ENCODE measurements at regions not wholly inside any gene's neighbourhood (a gene's known extent, or its start where the extent isn't known, plus 50 kb on each side); places are given as distances from the start of the nearest gene placed in this dataset.

DNA sequence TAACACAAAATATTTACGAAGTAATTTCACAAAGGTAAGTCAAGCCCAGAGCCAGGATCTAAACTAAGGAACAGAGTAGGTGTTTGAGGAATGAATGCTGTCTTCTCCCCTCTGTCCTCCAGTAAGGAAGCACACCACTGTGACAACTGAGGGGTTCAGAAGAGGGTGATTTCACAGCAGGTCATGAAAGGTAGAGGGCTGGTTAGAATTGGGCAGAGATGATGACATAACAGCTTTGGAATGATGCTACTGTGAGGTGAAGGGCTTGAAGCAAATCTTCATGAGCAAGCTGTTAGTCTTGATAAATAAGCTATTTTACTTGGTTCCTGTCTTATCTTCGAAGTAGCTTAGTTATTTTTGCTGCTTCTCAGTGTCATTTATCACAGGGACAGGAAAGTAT, 498.6 kb downstream of the FGF9 start:
- no peak for ATAC-seq (replicated peaks in 6 of 8)
- Histone ChIP-seq H3K4me1 (replicated peaks in 1 of 2) (no peaks in the 10 kb centered on the region), H3K27ac (no peak overlapping the region), H3K4me3 (no peak overlapping the region)
- in situ Hi-C loops (cut with MboI; ENCODE audit: low pct_unique_long_range_greater_than_20kb in 2 of 9, low sequenced_read_pairs in 9 of 9, unreplicated experiment in 9 of 9) = no loop called here
- 0 to 100% (median 83%) methylated on average over 1 to 2 of the region's 2 CpGs; no CpG with 5 or more reads in 1 of the 10 experiments for WGBS, 10 experiments

DNA sequence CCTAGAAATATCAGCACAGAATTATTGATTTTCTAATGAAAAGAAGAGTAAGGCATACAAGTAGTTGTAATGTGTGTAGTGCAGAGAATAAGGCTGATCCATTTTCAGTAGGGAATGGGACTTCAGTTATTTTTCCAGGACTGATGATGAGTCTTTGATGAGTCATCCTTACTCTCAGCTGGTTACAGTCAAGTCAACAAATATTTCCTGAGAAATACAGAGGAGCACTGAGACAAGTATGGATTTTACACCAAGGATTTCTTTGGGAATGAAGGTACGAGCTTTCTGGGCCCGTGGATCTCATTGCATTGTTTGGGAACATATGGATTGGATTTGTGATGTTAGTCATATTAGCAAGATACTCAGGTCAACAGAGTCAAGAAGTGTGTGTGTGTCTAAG, 502.7 kb downstream of the FGF9 start:
- peak in 5 of 8 experiments; percentile 68 to 82 (median 72) for ATAC-seq (replicated peaks in 6 of 8)
- H3K4me3 ChIP-seq = no peak overlapping the region
- H3K4me1 ChIP-seq (replicated peaks in 1 of 2) = no peaks in the 10 kb centered on the region
- in situ Hi-C loops (cut with MboI; ENCODE audit: low pct_unique_long_range_greater_than_20kb in 2 of 9, low sequenced_read_pairs in 9 of 9, unreplicated experiment in 9 of 9) = no loop called here
- WGBS, 10 experiments = 11 to 87% (median 82%) methylated on average over 1 to 2 of the region's 2 CpGs; no CpG with 5 or more reads in 5 of the 10 experiments
- H3K27ac ChIP-seq = no peak overlapping the region

DNA sequence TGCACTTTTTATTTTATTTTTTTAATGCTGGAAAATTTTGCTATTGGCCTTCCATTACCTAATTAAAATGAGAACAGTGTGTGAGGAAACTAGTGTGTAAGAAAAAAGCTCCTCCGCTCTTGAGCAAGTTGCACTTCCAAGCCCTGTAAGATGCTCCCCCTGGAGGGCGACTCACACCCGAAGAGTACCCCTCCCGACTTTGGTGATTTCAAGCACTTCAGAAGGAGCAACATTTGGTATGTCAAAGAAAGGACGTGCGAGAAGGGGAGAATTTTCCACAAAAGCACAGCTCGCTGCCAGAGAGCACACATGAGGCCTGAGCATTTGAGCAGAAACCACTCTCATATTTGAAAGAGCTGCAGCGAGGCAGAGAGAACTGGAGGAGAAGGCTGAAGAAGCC, 504.4 kb downstream of the FGF9 start:
- H3K4me1 ChIP-seq (replicated peaks in 1 of 2) = no peaks in the 10 kb centered on the region
- WGBS, 10 experiments = 5 to 100% (median 74%) methylated on average over 1 to 8 of the region's 8 CpGs; no CpG with 5 or more reads in 2 of the 10 experiments
- H3K4me3 ChIP-seq = no peak overlapping the region
- no peak overlapping the region for H3K27ac ChIP-seq
- in situ Hi-C loops (cut with MboI; ENCODE audit: low pct_unique_long_range_greater_than_20kb in 2 of 9, low sequenced_read_pairs in 9 of 9, unreplicated experiment in 9 of 9) = no loop called here
- no peak for ATAC-seq (replicated peaks in 6 of 8)

DNA sequence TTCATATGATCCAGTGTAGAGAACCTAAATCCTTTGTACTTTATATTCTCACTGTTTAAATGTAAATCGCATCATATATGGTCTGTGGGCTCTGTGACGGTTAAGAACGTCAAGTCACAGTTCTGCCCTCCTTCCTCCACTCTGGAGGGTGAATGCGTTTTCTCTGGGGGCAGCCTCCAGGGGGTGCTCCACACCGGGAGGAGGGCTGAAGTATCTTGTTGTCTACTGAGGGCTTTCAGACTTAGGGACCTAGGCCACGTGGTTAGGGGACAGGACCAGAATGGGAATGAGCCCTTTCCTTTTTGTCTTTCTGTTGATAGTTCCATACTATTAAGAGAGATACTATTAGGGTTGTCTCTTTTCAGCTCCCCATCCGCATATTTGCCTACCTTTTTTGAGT, 504.9 kb downstream of the FGF9 start:
- no peak overlapping the region for H3K4me3 ChIP-seq
- H3K4me1 ChIP-seq (replicated peaks in 1 of 2) = no peaks in the 10 kb centered on the region
- WGBS, 10 experiments = 14 to 100% (median 89%) methylated on average over 1 to 6 of the region's 7 CpGs; no CpG with 5 or more reads in 1 of the 10 experiments
- ATAC-seq (replicated peaks in 6 of 8) = no peak
- no peak overlapping the region for H3K27ac ChIP-seq
- in situ Hi-C loops (cut with MboI; ENCODE audit: low pct_unique_long_range_greater_than_20kb in 2 of 9, low sequenced_read_pairs in 9 of 9, unreplicated experiment in 9 of 9) = no loop called here

DNA sequence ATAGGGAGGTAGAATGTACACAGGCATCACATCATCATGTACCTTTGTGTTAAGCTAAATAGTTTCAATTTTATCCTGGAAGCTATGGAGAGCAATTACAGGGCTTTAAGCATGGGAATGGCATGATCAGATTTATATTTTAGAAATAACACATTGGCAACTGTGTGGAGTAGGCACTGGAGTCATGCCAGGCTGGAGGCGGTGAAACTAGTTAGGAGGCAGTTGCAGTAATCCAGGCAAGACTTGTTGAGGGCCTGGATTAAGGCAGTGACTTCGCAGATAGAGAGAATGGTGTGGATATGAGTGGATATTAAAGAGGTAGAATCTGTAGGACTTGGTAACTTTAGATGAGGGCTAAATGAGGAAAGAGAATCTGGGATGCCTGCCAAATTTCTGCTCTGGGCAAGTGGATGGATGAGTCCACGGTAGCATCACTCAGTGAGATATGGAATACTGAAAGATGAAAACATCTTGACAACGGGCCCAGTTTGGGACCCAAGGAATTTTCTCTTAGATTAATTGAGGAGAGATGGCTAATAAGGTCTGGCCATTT, 506.2 kb downstream of the FGF9 start:
- Histone ChIP-seq H3K4me3 (no peak overlapping the region), H3K27ac (no peak overlapping the region), H3K4me1 (replicated peaks in 1 of 2) (no peaks in the 10 kb centered on the region)
- ATAC-seq (replicated peaks in 6 of 8) = no peak
- in situ Hi-C loops (cut with MboI; ENCODE audit: low pct_unique_long_range_greater_than_20kb in 2 of 9, low sequenced_read_pairs in 9 of 9, unreplicated experiment in 9 of 9) = no loop called here
- whole genome bisulfite sequencing, 10 experiments = 12 to 100% (median 65%) methylated on average over 1 to 4 of the region's 4 CpGs; no CpG with 5 or more reads in 2 of the 10 experiments

DNA sequence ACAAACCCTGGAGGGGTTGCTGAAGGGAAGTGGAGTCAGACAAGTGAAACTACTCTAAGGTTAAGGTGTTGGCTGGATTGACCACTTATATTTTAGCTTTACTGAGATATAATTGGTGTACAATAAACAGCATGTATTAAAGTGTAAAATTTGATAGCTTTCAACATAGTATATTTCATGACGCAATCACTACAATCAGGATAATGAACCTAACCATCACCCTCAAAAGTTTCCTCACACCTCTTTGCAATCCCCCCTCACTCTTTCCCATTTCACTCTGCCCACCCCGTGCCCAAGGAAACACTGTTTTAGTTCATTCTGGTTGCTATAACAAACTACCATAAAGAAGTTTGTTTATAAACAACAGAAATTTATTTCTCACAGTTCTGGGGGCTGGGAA, 508.0 kb downstream of the FGF9 start:
- no peak for ATAC-seq (replicated peaks in 6 of 8)
- H3K27ac ChIP-seq = no peak overlapping the region
- in situ Hi-C loops (cut with MboI; ENCODE audit: low pct_unique_long_range_greater_than_20kb in 2 of 9, low sequenced_read_pairs in 9 of 9, unreplicated experiment in 9 of 9) = no loop called here
- H3K4me1 ChIP-seq (replicated peaks in 1 of 2) = no peaks in the 10 kb centered on the region
- 25 to 100% (median 83%) methylated on average over 1 to 2 of the region's 2 CpGs; no CpG with 5 or more reads in 2 of the 10 experiments for WGBS, 10 experiments
- no peak overlapping the region for H3K4me3 ChIP-seq

DNA sequence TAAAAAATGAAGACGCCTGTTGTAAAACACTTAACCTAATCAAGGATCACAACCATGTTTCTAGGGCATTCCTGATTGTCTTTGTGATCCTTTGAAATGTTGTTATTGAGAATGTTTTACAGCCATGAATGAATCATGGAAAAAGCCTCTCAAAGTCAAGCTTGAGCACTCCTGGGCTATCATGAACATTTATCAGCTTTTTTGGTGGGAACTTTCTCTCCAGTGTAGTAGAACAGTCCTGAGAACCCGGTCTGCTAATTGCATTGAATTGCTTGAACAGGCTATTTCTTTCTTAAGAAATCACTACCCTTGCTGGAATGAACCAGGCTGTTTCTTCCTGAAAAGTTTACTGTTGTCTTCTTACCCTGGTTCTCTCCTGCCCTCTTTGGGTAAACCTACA, 516.5 kb downstream of the FGF9 start:
- WGBS, 10 experiments = 5 to 100% (median 70%) methylated on average over 1 to 2 of the region's 2 CpGs; no CpG with 5 or more reads in 1 of the 10 experiments

DNA sequence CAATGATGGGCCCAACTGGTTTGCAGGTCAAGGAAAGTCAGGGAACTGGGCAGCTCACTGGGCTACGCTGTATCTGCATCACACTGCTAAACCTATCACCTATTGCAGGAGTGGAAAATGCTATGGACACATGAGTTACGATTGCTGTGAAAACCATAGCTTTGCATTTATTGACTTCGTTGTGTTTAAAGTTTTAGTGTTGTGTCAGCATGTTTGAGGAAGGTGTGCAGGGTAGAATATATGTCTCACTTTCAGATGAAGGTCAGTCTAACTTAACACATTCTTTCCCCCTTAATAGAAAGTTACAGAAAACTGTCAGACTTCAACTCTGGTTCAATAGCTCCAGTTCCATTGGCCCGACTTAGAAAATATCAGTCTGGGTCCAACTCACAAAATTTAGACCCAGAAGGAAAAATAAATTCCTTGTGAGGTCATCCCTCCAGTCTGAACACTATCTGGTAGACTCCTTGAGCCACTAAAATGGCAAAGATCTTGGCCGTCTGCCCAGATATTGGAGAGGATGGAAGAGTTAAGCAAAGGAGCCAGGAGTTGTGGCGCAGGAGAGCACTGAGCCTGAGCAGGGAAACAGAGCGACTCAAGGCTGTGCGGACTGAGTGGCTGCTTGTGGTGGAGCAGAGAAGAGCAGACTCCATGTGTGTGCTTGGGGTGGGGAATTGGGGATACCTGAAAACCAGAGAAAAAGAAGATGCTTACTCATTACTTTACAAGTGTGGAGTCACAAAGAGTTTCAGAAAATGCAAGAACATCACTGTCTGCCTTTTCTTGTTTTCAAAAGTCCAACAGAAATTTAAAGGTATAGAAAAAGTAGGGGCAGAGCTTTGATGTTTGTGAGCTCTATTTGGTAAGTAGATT, 518.5 kb downstream of the FGF9 start:
- H3K4me1 ChIP-seq (replicated peaks in 1 of 2) = no peaks in the 10 kb centered on the region
- H3K27ac ChIP-seq = no peak overlapping the region
- in situ Hi-C loops (cut with MboI; ENCODE audit: low pct_unique_long_range_greater_than_20kb in 2 of 9, low sequenced_read_pairs in 9 of 9, unreplicated experiment in 9 of 9) = no loop called here
- no peak overlapping the region for H3K4me3 ChIP-seq
- WGBS, 10 experiments = 16 to 96% (median 90%) methylated on average over 3 to 6 of the region's 8 CpGs
- no peak for ATAC-seq (replicated peaks in 6 of 8)

More for the DNA sequence above, 516.5 kb downstream of the FGF9 start:
- in situ Hi-C loops (cut with MboI; ENCODE audit: low pct_unique_long_range_greater_than_20kb in 2 of 9, low sequenced_read_pairs in 9 of 9, unreplicated experiment in 9 of 9) = no loop called here
- Histone ChIP-seq H3K4me1 (replicated peaks in 1 of 2) (no peaks in the 10 kb centered on the region), H3K4me3 (no peak overlapping the region), H3K27ac (no peak overlapping the region)
- ATAC-seq (replicated peaks in 6 of 8) = no peak

DNA sequence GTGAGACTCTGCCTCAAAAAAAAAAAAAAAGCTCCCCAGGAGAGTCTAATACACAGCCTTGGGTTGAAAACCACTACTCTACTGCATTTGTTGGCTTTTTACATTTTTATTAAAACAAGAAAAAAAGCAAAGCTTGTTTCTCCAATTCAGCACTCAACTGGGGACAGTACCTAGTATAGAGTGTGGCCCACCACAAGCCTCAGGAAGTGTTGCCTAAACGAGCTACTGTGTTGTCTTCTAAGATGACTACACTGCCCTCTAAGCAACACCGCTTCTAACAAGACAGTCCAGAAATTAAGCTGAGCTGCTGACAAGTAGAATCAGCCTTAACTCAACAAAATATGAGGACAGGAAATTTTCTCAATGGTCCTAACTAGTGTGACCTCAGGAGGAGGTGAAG, 522.2 kb downstream of the FGF9 start:
- peaks cover 2 to 8% of the 10 kb centered on the region in 2 donors for H3K4me1 ChIP-seq (replicated peaks in 1 of 2)
- no peak overlapping the region for H3K27ac ChIP-seq
- no peak for ATAC-seq (replicated peaks in 6 of 8)
- 0 to 100% (median 82%) methylated on average over 1 to 2 of the region's 2 CpGs; no CpG with 5 or more reads in 4 of the 10 experiments for WGBS, 10 experiments
- in situ Hi-C loops (cut with MboI; ENCODE audit: low pct_unique_long_range_greater_than_20kb in 2 of 9, low sequenced_read_pairs in 9 of 9, unreplicated experiment in 9 of 9) = no loop called here
- H3K4me3 ChIP-seq = no peak overlapping the region

DNA sequence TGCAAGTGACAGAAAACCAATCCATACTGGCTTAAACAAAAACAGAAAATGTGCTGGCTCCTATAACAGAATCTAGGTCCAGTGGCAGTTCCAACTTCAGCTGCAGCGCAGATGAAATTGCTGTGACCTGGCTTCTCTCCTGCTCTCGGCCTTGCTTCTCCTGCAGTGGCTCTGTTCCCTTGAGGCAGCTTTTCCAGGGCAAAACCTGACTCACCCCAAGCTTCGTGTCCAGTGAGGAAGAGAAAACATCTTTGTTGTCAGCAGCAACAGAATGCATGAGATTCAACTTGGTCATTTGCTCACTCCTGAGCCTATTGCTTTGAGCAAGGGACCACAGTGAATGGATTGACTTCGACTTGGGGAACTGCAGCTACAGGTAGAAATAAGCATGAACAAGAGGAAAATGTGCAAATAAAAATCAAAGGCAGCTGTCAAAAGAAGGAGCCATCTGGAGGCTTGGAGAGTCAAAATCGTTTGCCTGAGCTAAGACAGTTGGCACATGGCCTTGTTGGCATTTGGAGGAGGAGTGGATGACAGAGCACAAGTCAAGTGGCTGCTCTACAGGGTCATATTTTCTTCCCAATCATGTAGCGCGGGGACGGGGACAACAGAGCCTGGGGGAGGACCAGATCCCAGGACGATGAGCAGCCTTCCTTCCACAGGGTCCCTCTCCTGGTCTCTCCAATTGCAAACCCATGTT, 523.4 kb downstream of the FGF9 start:
- in situ Hi-C loops (cut with MboI; ENCODE audit: low pct_unique_long_range_greater_than_20kb in 2 of 9, low sequenced_read_pairs in 9 of 9, unreplicated experiment in 9 of 9) = no loop called here
- Histone ChIP-seq H3K4me3 (no peak overlapping the region), H3K4me1 (replicated peaks in 1 of 2) (peaks cover 7 to 13% of the 10 kb centered on the region in 2 donors), H3K27ac (no peak overlapping the region)
- WGBS, 10 experiments = 0 to 85% (median 79%) methylated on average over 2 to 9 of the region's 9 CpGs; no CpG with 5 or more reads in 1 of the 10 experiments
- no peak for ATAC-seq (replicated peaks in 6 of 8)

DNA sequence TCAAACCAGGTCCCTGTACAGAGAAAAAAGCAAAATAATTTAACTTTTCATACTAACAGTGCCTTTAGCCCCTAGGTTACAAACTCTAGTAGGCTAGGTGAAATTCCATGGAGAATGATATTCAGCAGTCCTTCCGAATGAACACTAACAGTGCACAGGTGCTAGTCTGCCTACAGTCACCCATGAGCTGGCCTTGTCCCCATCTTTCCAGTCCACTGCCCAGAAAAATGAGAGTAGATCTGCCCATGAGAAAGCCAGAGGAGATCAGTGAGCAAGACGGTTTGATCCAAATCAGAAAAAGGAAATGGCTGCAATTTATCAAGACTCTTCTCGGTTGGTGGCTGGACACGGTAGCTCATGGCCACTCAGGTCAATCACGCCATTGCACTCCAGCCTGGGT, 524.9 kb downstream of the FGF9 start:
- Histone ChIP-seq H3K4me1 (replicated peaks in 1 of 2) (peaks cover 7 to 13% of the 10 kb centered on the region in 2 donors), H3K4me3 (no peak overlapping the region), H3K27ac (no peak overlapping the region)
- ATAC-seq (replicated peaks in 6 of 8) = no peak
- in situ Hi-C loops (cut with MboI; ENCODE audit: low pct_unique_long_range_greater_than_20kb in 2 of 9, low sequenced_read_pairs in 9 of 9, unreplicated experiment in 9 of 9) = no loop called here
- 33 to 100% (median 84%) methylated on average over 1 to 5 of the region's 5 CpGs; no CpG with 5 or more reads in 2 of the 10 experiments for WGBS, 10 experiments

DNA sequence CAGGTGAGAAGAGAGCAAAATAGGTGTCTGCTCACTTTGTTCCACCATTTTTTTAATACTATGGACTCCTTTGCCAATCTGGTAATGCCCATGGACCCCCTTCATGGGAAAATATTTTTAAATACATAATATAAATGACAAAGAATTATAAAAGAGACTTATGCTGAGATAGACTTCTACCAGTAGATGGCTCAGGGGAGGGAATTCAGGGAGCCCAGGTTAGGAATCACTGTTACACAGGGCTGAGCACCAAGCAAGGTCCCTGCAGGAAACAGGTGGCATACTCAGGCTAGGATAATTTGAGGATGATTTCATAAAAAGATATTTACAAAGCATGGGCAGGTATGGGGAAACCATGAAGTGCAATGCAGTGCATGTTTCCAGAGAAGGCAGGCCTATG, 525.9 kb downstream of the FGF9 start:
- in situ Hi-C loops (cut with MboI; ENCODE audit: low pct_unique_long_range_greater_than_20kb in 2 of 9, low sequenced_read_pairs in 9 of 9, unreplicated experiment in 9 of 9) = no loop called here
- Histone ChIP-seq H3K4me1 (replicated peaks in 1 of 2) (peaks cover 7 to 13% of the 10 kb centered on the region in 2 donors), H3K27ac (no peak overlapping the region), H3K4me3 (no peak overlapping the region)
- no peak for ATAC-seq (replicated peaks in 6 of 8)

DNA sequence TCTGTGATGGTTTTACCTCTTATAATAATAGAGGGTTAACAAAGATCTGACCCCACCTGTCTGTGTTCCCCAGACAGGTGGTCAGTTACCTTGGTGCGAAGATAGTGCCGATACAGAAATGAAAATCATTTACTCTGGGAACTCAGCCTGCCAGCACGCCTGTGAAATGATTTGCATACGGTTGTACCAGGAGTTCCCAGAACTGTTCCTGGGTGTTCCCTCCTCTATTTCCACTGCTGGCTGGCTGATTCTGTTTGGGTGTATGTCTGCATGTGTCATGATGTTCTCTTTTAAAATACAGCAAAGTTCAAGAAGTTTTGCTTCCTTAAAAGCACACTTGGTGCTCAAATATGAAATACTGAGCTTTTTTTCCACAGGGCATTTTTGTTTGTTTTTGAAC, 527.1 kb downstream of the FGF9 start:
- Histone ChIP-seq H3K4me1 (replicated peaks in 1 of 2) (peaks cover 7 to 13% of the 10 kb centered on the region in 2 donors), H3K27ac (no peak overlapping the region), H3K4me3 (no peak overlapping the region)
- peak in 2 of 8 experiments; percentile 85 to 89 for ATAC-seq (replicated peaks in 6 of 8)
- in situ Hi-C loops (cut with MboI; ENCODE audit: low pct_unique_long_range_greater_than_20kb in 2 of 9, low sequenced_read_pairs in 9 of 9, unreplicated experiment in 9 of 9) = no loop called here
- WGBS, 10 experiments = 0 to 100% (median 67%) methylated on average over 1 to 4 of the region's 4 CpGs; no CpG with 5 or more reads in 1 of the 10 experiments

Measured in motor neuron (in vitro differentiated cells).